IMR-90 (cell line): ENCODE measurements at regions not wholly inside any gene's neighbourhood (a gene's known extent, or its start where the extent isn't known, plus 50 kb on each side); places are given as distances from the start of the nearest gene placed in this dataset.
A peak's percentile ranks its signal among the peaks of the same experiment; 100 is the strongest.

ENCODE experiments used
- ATAC-seq: fragments of 200-7000 bp; cut with Tn5 transposase; 2 replicates; pipeline ENCODE4 v1.9.1; 2020; ENCODE audit warnings: low read depth, mild to moderate bottlenecking, moderate library complexity
- BruUV-seq: library from RNA; stranded (reverse); fragments of 400-500 nt; replicated peaks from 2 replicates; lab custom pipeline; 2021; lab: Mats Ljungman, UMichigan
- CTCF ChIA-PET: fragments of 300-600 bp; formaldehyde crosslinking; extraction: SDS; loops from one replicate; lab custom pipeline; 2021; ENCODE audit warnings: antibody characterized with exemption; lab: Yijun Ruan, JAX
- POLR2A ChIA-PET: fragments of 300-600 bp; sonication (Branson Sonifier 250); formaldehyde crosslinking; loops from one replicate; lab custom pipeline; 2022; ENCODE audit warnings: antibody characterized with exemption; ENCODE audit not compliant: unreplicated experiment; lab: Charles Lee
- DNase-seq: peaks from one replicate; pipeline ENCODE4 v3.0.0; 2013
- H2AFZ ChIP-seq: replicated peaks from 2 replicates; pipeline ENCODE3; 2013; ENCODE audit warnings: low read length, mild to moderate bottlenecking; ENCODE audit not compliant: poor library complexity
- H2AK5ac ChIP-seq: 2 replicates; pipeline ENCODE4 v1.6.1; 2013; ENCODE audit warnings: low read depth, low read length, inconsistent platforms
- H2AK9ac ChIP-seq: replicated peaks from 2 replicates; pipeline ENCODE3; 2013; ENCODE audit warnings: mild to moderate bottlenecking, low read depth, low read length, moderate library complexity; ENCODE audit not compliant: poor library complexity
- H2BK120ac ChIP-seq: 2 replicates; pipeline ENCODE4 v1.6.1; 2013; ENCODE audit warnings: low read depth, low read length, inconsistent platforms
- H2BK15ac ChIP-seq: 3 replicates; pipeline ENCODE4 v1.6.1; 2013; ENCODE audit warnings: low read depth, low read length, inconsistent platforms
- H2BK20ac ChIP-seq: 2 replicates; pipeline ENCODE4 v1.6.1; 2013; ENCODE audit warnings: low read depth, mild to moderate bottlenecking, inconsistent platforms, low read length, moderate library complexity
- H2BK5ac ChIP-seq: 2 replicates; pipeline ENCODE4 v1.6.1; 2013; ENCODE audit warnings: mild to moderate bottlenecking, low read depth, low read length, inconsistent platforms; ENCODE audit not compliant: poor library complexity, severe bottlenecking
- H3K14ac ChIP-seq: replicated peaks from 2 replicates; pipeline ENCODE4 v1.6.1; 2013; ENCODE audit warnings: low read depth, low read length, inconsistent platforms
- H3K18ac ChIP-seq: 2 replicates; pipeline ENCODE4 v1.6.1; 2013; ENCODE audit warnings: low read depth, low read length, control low read depth
- H3K23ac ChIP-seq: 2 replicates; pipeline ENCODE4 v1.6.1; 2013; ENCODE audit warnings: low read depth, low read length, inconsistent platforms
- H3K27ac ChIP-seq: 2 replicates; pipeline ENCODE4 v1.5.1; 2013; ENCODE audit warnings: mild to moderate bottlenecking, control low read depth, low read length; ENCODE audit not compliant: insufficient read depth
- H3K27me3 ChIP-seq: 2 replicates; pipeline ENCODE4 v1.6.1; 2013; ENCODE audit warnings: low read length; ENCODE audit not compliant: control insufficient read depth, insufficient read depth
- H3K36me3 ChIP-seq: 2 replicates; pipeline ENCODE4 v1.6.1; 2013; ENCODE audit warnings: low read length, mixed read lengths; ENCODE audit not compliant: control insufficient read depth, insufficient read depth
- H3K4ac ChIP-seq: 2 replicates; pipeline ENCODE4 v1.6.1; 2013; ENCODE audit warnings: low read depth, low read length, inconsistent platforms
- H3K4me1 ChIP-seq: 2 replicates; pipeline ENCODE4 v1.6.1; 2013; ENCODE audit warnings: low read length, mixed read lengths; ENCODE audit not compliant: control insufficient read depth, insufficient read depth
- H3K4me2 ChIP-seq: 2 replicates; pipeline ENCODE4 v1.6.1; 2013; ENCODE audit warnings: low read depth, mild to moderate bottlenecking, control low read depth, low read length, moderate library complexity
- H3K4me3 ChIP-seq: 2 replicates; pipeline ENCODE4 v1.5.1; 2013; ENCODE audit warnings: low read depth, mild to moderate bottlenecking, control low read depth, low read length, moderate library complexity; ENCODE audit not compliant: insufficient read depth
- H3K56ac ChIP-seq: 2 replicates; pipeline ENCODE4 v1.6.1; 2013; ENCODE audit warnings: low read length, inconsistent platforms; ENCODE audit not compliant: insufficient read depth; ENCODE audit errors: extremely low read depth
- H3K79me1 ChIP-seq, 2 experiments: 2 replicates each; pipeline ENCODE4 v1.6.1; 2013; ENCODE audit warnings: low read length in 2 of 2, inconsistent platforms in 1 of 2, low read depth in 1 of 2
- H3K9ac ChIP-seq: 2 replicates; pipeline ENCODE4 v1.6.1; 2013; ENCODE audit warnings: low read depth, low read length, control low read depth
- H3K9me1 ChIP-seq: 2 replicates; pipeline ENCODE4 v1.6.1; 2013; ENCODE audit warnings: low read length, inconsistent platforms; ENCODE audit not compliant: insufficient read depth
- H3K9me3 ChIP-seq: 2 replicates; pipeline ENCODE4 v1.6.1; 2013; ENCODE audit warnings: low read length; ENCODE audit not compliant: control insufficient read depth, insufficient read depth
- H4K20me1 ChIP-seq: 2 replicates; pipeline ENCODE4 v1.6.1; 2013; ENCODE audit warnings: low read length, inconsistent platforms; ENCODE audit not compliant: insufficient read depth
- H4K5ac ChIP-seq: 2 replicates; pipeline ENCODE4 v1.6.1; 2013; ENCODE audit warnings: mild to moderate bottlenecking, low read depth, low read length, control low read depth
- H4K8ac ChIP-seq, 2 experiments: 2 replicates each; pipeline ENCODE4 v1.6.1; 2013; ENCODE audit warnings: low read depth in 2 of 2, low read length in 2 of 2, control low read depth in 1 of 2, inconsistent platforms in 1 of 2
- H4K91ac ChIP-seq: 2 replicates; pipeline ENCODE4 v1.6.1; 2013; ENCODE audit warnings: low read depth, low read length, inconsistent platforms; ENCODE audit not compliant: insufficient read depth
- FOS ChIP-seq: fragments of 150-350 bp; IDR thresholded peaks from 2 replicates; pipeline ENCODE4 v1.6.1; 2016; ENCODE audit warnings: low read depth, low read length
- MAZ ChIP-seq: IDR thresholded peaks from 2 replicates; pipeline ENCODE4 v1.6.1; 2012; ENCODE audit warnings: low read depth, mild to moderate bottlenecking, low read length, improper control_type of control experiment, moderate library complexity, borderline replicate concordance
- RAD21 ChIP-seq: IDR thresholded peaks from 2 replicates; pipeline ENCODE4 v1.6.1; 2012; ENCODE audit warnings: low read length, improper control_type of control experiment
- WGBS, 2 experiments: methylation state at CpG; one replicate each; pipeline versions ENCODE4 v1.1.5 to v1.1.7; 2013; ENCODE audit warnings: missing lambda C conversion rate in 2 of 2; ENCODE audit not compliant: insufficient read length in 1 of 2; ENCODE audit errors: extremely low coverage in 2 of 2; 5-methylcytosine and 5-hydroxymethylcytosine counted together
- dilution Hi-C: fragments of 300-500 bp; cut with HindIII; formaldehyde crosslinking; loops from one replicate; pipeline ENCODE4 v1.14.3; 2018; ENCODE audit warnings: low sequenced_read_pairs; ENCODE audit not compliant: unreplicated experiment
- in situ Hi-C: fragments of 300-500 bp; cut with MboI; formaldehyde crosslinking; loops from 3 replicates; pipeline ENCODE4 v1.14.3; 2019; ENCODE audit warnings: low sequenced_read_pairs, inconsistent platforms, mixed read lengths
- intact Hi-C: fragments of 100-400 bp; cut with micrococcal nuclease; formaldehyde crosslinking; loops from 2 replicates; pipeline ENCODE4 v1.10.0; 2022

DNA sequence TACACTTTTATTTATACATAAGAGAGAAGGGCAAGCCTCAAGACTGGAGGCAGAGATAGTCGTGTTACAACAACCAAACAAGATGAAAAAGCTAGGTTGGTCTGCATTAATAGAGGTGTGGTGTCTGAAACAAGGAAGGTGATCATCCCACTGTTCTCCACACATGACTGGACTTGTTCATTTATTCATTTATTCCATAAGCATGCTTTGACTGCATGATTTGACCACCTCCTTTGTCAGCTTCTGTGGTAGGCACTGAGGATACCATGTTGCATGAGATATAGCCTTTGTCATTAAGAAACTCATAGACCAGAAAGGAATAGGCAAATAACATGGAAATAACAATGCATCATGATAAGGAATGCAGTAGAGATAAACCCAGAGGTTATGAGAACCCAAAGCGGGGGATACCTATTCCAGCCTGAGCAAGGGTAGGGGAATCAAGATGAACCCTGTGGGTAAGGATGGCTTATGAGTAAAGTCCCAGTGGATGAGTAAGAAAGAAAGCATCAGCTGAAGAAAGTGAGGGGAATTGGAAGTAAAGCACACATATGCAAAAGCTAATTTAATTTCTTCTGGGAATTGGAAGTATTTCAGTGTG is 173.7 kb upstream of the FGGY start:
- ChIA-PET CTCF (interaction anchor here (1.5 kb wide), 1 partner anchor 9 kb away, joined by 3 read pairs; no protein-coding TSS in a partner anchor), POLR2A (no interaction called here)
- no peak overlapping the region for H3K4me3 ChIP-seq
- TF ChIP-seq RAD21: no peak; the same call in 1 of the 2 replicates
- peak; percentile 28; the same call in 1 of the 2 replicates for TF ChIP-seq FOS
- no peak for TF ChIP-seq MAZ
- no peaks in the 10 kb centered on the region for H3K79me1 ChIP-seq
- BruUV-seq: no TSS peak
- ATAC-seq: peak; percentile 36; the same call in 1 of the 2 replicates
- no peak overlapping the region for H3K9ac ChIP-seq
- H2BK120ac ChIP-seq: no peak overlapping the region; the same call in 1 of the 2 replicates
- intact Hi-C loops: no loop called here
- no peaks in the 10 kb centered on the region for H3K27me3 ChIP-seq
- H3K23ac ChIP-seq: no peak overlapping the region
- H3K9me1 ChIP-seq: peaks cover 6% of the 10 kb centered on the region
- WGBS, 2 experiments: no CpG with 5 or more reads among the region's 2 CpGs
- H2BK15ac ChIP-seq: peak overlapping the region; percentile 3; the same call in 1 of the 3 replicates
- H4K8ac ChIP-seq: peak overlapping the region in 1 of 2 experiments; percentile 4; a peak in 1 of 4 replicates
- no peak overlapping the region; the same call in 1 of the 2 replicates for H4K5ac ChIP-seq
- no peak overlapping the region for H3K56ac ChIP-seq
- no peaks in the 10 kb centered on the region for H3K9me3 ChIP-seq
- H2AK5ac ChIP-seq: 0 out of 2 replicates have a peak overlapping the region, but pooled peaks have one; percentile 6
- H2AK9ac ChIP-seq: no peak overlapping the region
- no peak overlapping the region for H2BK5ac ChIP-seq
- peak overlapping the region; percentile 24; the same call in 1 of the 2 replicates for H3K14ac ChIP-seq
- H3K4me2 ChIP-seq: no peak overlapping the region
- no peak overlapping the region for H4K91ac ChIP-seq
- no peaks in the 10 kb centered on the region for H4K20me1 ChIP-seq
- H3K36me3 ChIP-seq: no peaks in the 10 kb centered on the region
- peak overlapping the region; percentile 6; the same call in 1 of the 2 replicates for H3K18ac ChIP-seq
- no peak overlapping the region for H2AFZ ChIP-seq
- H3K27ac ChIP-seq: no peak overlapping the region
- in situ Hi-C loops: no loop called here
- no peak overlapping the region for H2BK20ac ChIP-seq
- DNase-seq: peak; percentile 82
- peaks cover 7% of the 10 kb centered on the region; the same call in 1 of the 2 replicates for H3K4me1 ChIP-seq
- dilution Hi-C loops: no loop called here
- no peak overlapping the region for H3K4ac ChIP-seq
